ENCODE measurements at regions not wholly inside any gene's neighbourhood (a gene's known extent, or its start where the extent isn't known, plus 50 kb on each side); places are given as distances from the start of the nearest gene placed in this dataset.

DNA sequence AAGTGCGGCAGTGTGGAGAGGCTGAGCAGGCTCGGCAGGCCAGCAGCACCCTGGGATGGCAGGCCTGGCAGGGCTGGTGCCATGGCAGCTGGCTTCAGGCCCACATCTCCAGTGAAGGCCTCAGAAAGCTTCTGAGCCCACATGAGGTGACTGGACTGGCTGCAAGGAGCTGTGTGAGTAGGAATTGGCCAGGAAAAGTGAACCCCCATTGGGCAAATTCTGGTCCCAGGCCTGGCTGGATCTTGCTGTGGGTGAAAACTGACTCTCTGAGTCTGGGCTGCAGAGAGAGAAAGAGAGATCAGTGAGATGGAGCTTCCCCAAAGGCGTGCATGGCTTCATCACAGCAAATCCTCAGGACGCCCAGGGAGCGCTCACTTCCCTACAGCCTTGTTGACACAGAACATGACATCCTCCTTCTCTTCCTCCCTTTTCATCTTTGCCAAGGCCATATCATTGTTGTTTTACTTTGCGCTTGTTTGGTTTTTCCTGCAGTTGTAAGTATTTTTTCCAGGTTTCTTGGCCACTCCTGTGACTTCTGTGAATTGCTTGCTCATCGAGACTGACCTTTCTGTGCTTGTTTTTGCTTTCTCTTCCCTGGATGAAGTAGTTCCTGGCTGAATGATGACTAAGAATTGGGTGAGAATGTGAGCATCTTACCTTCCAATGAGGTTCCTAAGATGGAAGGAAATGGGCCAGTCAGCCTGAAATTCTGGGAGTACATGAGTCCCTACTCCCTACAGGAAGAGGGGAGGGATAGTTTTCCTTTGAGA, 299.1 kb downstream of the TLE3 start:
- TF ChIP-seq POLR2AphosphoS5 (IDR thresholded peaks at IDR 0.05; ENCODE audit: low read depth, low read length) = no peak
- TF ChIP-seq POLR2A (IDR thresholded peaks at IDR 0.05; ENCODE audit: low read depth, low read length) = no peak
- no peak for TF ChIP-seq TAF1 (IDR thresholded peaks at IDR 0.05; ENCODE audit: low read depth, low read length)
- TF ChIP-seq SPI1 (IDR thresholded peaks at IDR 0.05; ENCODE audit: low read depth, low read length) = no peak
- no peak for TF ChIP-seq PAX5 (IDR thresholded peaks at IDR 0.05; ENCODE audit: insufficient read depth, low read length, severe bottlenecking)
